OCI-LY7 (cell line): ENCODE measurements at regions not wholly inside any gene's neighbourhood (a gene's known extent, or its start where the extent isn't known, plus 50 kb on each side); places are given as distances from the start of the nearest gene placed in this dataset.

Experiments
- BruUV-seq: library from RNA; stranded (reverse); fragments of 400-500 nt; replicated peaks from 2 replicates; lab custom pipeline; 2021; lab: Mats Ljungman, UMichigan
- CTCF ChIA-PET: fragments of 300-600 bp; sonication (Branson Sonifier 250); formaldehyde crosslinking; loops from one replicate; lab custom pipeline; 2022; ENCODE audit warnings: antibody characterized with exemption; ENCODE audit not compliant: unreplicated experiment; lab: Charles Lee
- POLR2A ChIA-PET: fragments of 300-600 bp; sonication (Branson Sonifier 250); formaldehyde crosslinking; loops from one replicate; lab custom pipeline; 2022; ENCODE audit warnings: antibody characterized with exemption; lab: Charles Lee
- DNase-seq: peaks from one replicate; pipeline ENCODE4 v3.0.0-alpha.2; 2015; ENCODE audit warnings: low spot score
- H2AFZ ChIP-seq: fragments of 200-600 bp; sonication (generic), shearing (Covaris generic); 2 replicates; pipeline ENCODE4 v1.6.1; 2014; ENCODE audit warnings: mild to moderate bottlenecking, antibody characterized with exemption, low read length, moderate library complexity
- H3K27ac ChIP-seq: fragments of 200-600 bp; sonication (generic); 2 replicates; pipeline ENCODE4 v1.5.1; 2014; ENCODE audit warnings: mixed run types, low read depth, mild to moderate bottlenecking, moderate library complexity, low read length, inconsistent platforms; ENCODE audit not compliant: poor library complexity, severe bottlenecking
- H3K36me3 ChIP-seq: fragments of 200-600 bp; sonication (generic); 2 replicates; pipeline ENCODE4 v1.6.1; 2014; ENCODE audit warnings: mild to moderate bottlenecking, antibody characterized with exemption, low read length, moderate library complexity, mixed read lengths; ENCODE audit not compliant: insufficient read depth
- H3K4me1 ChIP-seq: fragments of 200-600 bp; sonication (generic); 2 replicates; pipeline ENCODE4 v1.5.1; 2014; ENCODE audit warnings: mild to moderate bottlenecking, low read length; ENCODE audit not compliant: insufficient read depth, poor library complexity, severe bottlenecking
- H3K4me2 ChIP-seq: fragments of 200-600 bp; sonication (generic); 2 replicates; pipeline ENCODE4 v1.6.1; 2014; ENCODE audit warnings: mild to moderate bottlenecking, low read length
- H3K4me3 ChIP-seq: fragments of 200-600 bp; sonication (generic); 2 replicates; pipeline ENCODE4 v1.5.1; 2014; ENCODE audit warnings: mild to moderate bottlenecking, low read depth, low read length; ENCODE audit not compliant: poor library complexity, severe bottlenecking
- H3K79me2 ChIP-seq: fragments of 200-600 bp; sonication (generic); 2 replicates; pipeline ENCODE4 v1.6.1; 2016; ENCODE audit warnings: low read depth, mild to moderate bottlenecking, low read length, moderate library complexity, mixed read lengths; ENCODE audit not compliant: insufficient read depth
- H3K9me2 ChIP-seq: fragments of 200-600 bp; sonication (generic); 2 replicates; pipeline ENCODE4 v1.6.1; 2016; ENCODE audit warnings: mild to moderate bottlenecking, low read length, mixed read lengths; ENCODE audit not compliant: insufficient read depth
- H3K9me3 ChIP-seq: fragments of 200-600 bp; sonication (generic); 2 replicates; pipeline ENCODE4 v1.6.1; 2014; ENCODE audit warnings: mild to moderate bottlenecking, mixed run types, low read length, mixed read lengths
- H4K20me1 ChIP-seq: fragments of 200-600 bp; sonication (generic); 2 replicates; pipeline ENCODE4 v1.6.1; 2014; ENCODE audit warnings: mild to moderate bottlenecking, antibody characterized with exemption, low read length, moderate library complexity, mixed read lengths; ENCODE audit not compliant: insufficient read depth
- CTCF ChIP-seq: fragments of 200-600 bp; sonication (generic); conservative IDR thresholded peaks from 2 replicates; pipeline ENCODE4 v1.5.1; 2014; ENCODE audit warnings: mild to moderate bottlenecking, antibody characterized with exemption, low read length, moderate library complexity, mixed read lengths
- EZH2phosphoT487 ChIP-seq: fragments of 200-600 bp; sonication (generic); IDR thresholded peaks from 2 replicates; pipeline ENCODE4 v1.6.1; 2018; ENCODE audit warnings: low read depth, borderline replicate concordance, mild to moderate bottlenecking, mixed run types, antibody characterized with exemption, low read length, moderate library complexity, mixed read lengths
- intact Hi-C: fragments of 100-400 bp; cut with micrococcal nuclease; formaldehyde crosslinking; loops from one replicate; pipeline ENCODE4 v1.10.0; 2022; ENCODE audit not compliant: unreplicated experiment

- no peak overlapping the region for H3K4me3 ChIP-seq
- H3K4me2 ChIP-seq, result no peak overlapping the region
- CTCF ChIA-PET, result no interaction called here
- no TSS peak for BruUV-seq
- no peak for DNase-seq
- H4K20me1 ChIP-seq, result no peaks in the 10 kb centered on the region
- intact Hi-C loops, result no loop called here
- H3K36me3 ChIP-seq, result no peaks in the 10 kb centered on the region
- no peak for TF ChIP-seq EZH2phosphoT487
- no peak for TF ChIP-seq CTCF
- POLR2A ChIA-PET, result no interaction called here
- no peaks in the 10 kb centered on the region for H3K9me2 ChIP-seq
- H2AFZ ChIP-seq, result no peak overlapping the region
- H3K4me1 ChIP-seq, result no peaks in the 10 kb centered on the region
- H3K27ac ChIP-seq, result no peak overlapping the region
- H3K79me2 ChIP-seq, result no peaks in the 10 kb centered on the region
- no peaks in the 10 kb centered on the region; the same call in 1 of the 2 replicates for H3K9me3 ChIP-seq
Measured at GRCh38 chr10:28427376-28427775, 105.5 kb upstream of the WAC start.

GRCh38 chr10:28429045-28429444 is 103.9 kb upstream of the WAC start:
- BruUV-seq, result no TSS peak
- no peaks in the 10 kb centered on the region for H4K20me1 ChIP-seq
- H2AFZ ChIP-seq, result no peak overlapping the region
- no peak overlapping the region for H3K4me2 ChIP-seq
- no peaks in the 10 kb centered on the region; the same call in 1 of the 2 replicates for H3K9me3 ChIP-seq
- TF ChIP-seq CTCF (no peak), EZH2phosphoT487 (no peak)
- H3K4me3 ChIP-seq, result no peak overlapping the region
- no peak for DNase-seq
- H3K9me2 ChIP-seq, result no peaks in the 10 kb centered on the region
- ChIA-PET POLR2A (interaction anchor here (0.5 to 1.0 kb wide), 2 partner anchors 25 to 1017 kb away, joined by 4 to 5 read pairs; no protein-coding TSS in a partner anchor), CTCF (no interaction called here)
- intact Hi-C loops, result no loop called here
- H3K79me2 ChIP-seq, result no peaks in the 10 kb centered on the region
- H3K36me3 ChIP-seq, result no peaks in the 10 kb centered on the region
- H3K4me1 ChIP-seq, result no peaks in the 10 kb centered on the region
- H3K27ac ChIP-seq, result no peak overlapping the region

GRCh38 chr10:28429573-28430216 is 103.2 kb upstream of the WAC start:
- CTCF ChIA-PET, result no interaction called here
- H4K20me1 ChIP-seq, result no peaks in the 10 kb centered on the region
- TF ChIP-seq CTCF (no peak), EZH2phosphoT487 (no peak)
- H3K4me2 ChIP-seq, result no peak overlapping the region
- no peak overlapping the region for H2AFZ ChIP-seq
- no peaks in the 10 kb centered on the region for H3K9me2 ChIP-seq
- no peaks in the 10 kb centered on the region; the same call in 1 of the 2 replicates for H3K9me3 ChIP-seq
- POLR2A ChIA-PET, result no interaction called here
- no peaks in the 10 kb centered on the region for H3K79me2 ChIP-seq
- intact Hi-C loops, result loop anchor here (10.0 kb wide), 2 partner anchors 195 to 875 kb away; no protein-coding TSS in a partner anchor
- no TSS peak for BruUV-seq
- H3K36me3 ChIP-seq, result no peaks in the 10 kb centered on the region
- DNase-seq, result no peak
- H3K4me3 ChIP-seq, result no peak overlapping the region
- no peak overlapping the region for H3K27ac ChIP-seq
- no peaks in the 10 kb centered on the region for H3K4me1 ChIP-seq
